ENCODE measurements at regions not wholly inside any gene's neighbourhood (a gene's known extent, or its start where the extent isn't known, plus 50 kb on each side); places are given as distances from the start of the nearest gene placed in this dataset.

DNA sequence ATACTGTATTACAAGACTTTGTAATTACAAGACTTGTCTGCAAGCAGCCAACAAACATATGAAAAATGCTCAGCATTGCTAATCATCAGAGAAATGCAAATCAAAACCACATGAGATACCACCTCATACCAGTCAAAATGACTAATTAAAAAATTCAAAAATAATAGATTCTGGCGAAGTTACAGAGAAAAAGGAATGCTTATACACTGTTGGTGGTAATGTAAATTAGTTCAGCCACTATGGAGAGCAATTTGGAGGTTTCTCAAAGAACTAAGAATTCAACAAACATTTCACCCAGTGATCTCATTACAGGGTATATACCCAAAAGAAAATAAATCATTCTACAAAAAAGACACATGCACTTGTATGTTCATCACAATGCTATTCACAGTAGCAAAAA lies 617.5 kb upstream of the CCDC54 start:
- Histone ChIP-seq H3K27ac (no peak overlapping the region), H3K36me3 (replicated peaks; ENCODE audit: insufficient read depth, low read depth) (no peaks in the 10 kb centered on the region), H3K79me2 (no peaks in the 10 kb centered on the region), H2AFZ (no peak overlapping the region), H3K4me1 (ENCODE audit: insufficient read depth) (no peaks in the 10 kb centered on the region), H3K27me3 (no peaks in the 10 kb centered on the region), H3K4me3 (no peak overlapping the region), H3K4me2 (no peak overlapping the region), H3K9me2 (replicated peaks; ENCODE audit: insufficient read depth) (no peaks in the 10 kb centered on the region), H3K9me3 (ENCODE audit: low read depth) (no peaks in the 10 kb centered on the region), H4K20me1 (ENCODE audit: insufficient read depth, poor library complexity, severe bottlenecking) (no peaks in the 10 kb centered on the region)
- 82% methylated on average over 1 of the region's 1 CpG for WGBS (ENCODE audit: low lambda C conversion rate, missing lambda C conversion rate)
- no peak for DNase-seq (ENCODE audit: low spot score)
- TF ChIP-seq, protein P1, sequence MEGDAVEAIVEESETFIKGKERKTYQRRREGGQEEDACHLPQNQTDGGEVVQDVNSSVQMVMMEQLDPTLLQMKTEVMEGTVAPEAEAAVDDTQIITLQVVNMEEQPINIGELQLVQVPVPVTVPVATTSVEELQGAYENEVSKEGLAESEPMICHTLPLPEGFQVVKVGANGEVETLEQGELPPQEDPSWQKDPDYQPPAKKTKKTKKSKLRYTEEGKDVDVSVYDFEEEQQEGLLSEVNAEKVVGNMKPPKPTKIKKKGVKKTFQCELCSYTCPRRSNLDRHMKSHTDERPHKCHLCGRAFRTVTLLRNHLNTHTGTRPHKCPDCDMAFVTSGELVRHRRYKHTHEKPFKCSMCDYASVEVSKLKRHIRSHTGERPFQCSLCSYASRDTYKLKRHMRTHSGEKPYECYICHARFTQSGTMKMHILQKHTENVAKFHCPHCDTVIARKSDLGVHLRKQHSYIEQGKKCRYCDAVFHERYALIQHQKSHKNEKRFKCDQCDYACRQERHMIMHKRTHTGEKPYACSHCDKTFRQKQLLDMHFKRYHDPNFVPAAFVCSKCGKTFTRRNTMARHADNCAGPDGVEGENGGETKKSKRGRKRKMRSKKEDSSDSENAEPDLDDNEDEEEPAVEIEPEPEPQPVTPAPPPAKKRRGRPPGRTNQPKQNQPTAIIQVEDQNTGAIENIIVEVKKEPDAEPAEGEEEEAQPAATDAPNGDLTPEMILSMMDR (IDR thresholded peaks at IDR 0.05; ENCODE audit: poor library complexity) = no peak
- TF ChIP-seq EZH2phosphoT487 (IDR thresholded peaks at IDR 0.05; ENCODE audit: low read depth, severe bottlenecking, unreplicated experiment) = no peak
- TF ChIP-seq EZH2 (IDR thresholded peaks at IDR 0.05; ENCODE audit: borderline replicate concordance) = no peak

DNA sequence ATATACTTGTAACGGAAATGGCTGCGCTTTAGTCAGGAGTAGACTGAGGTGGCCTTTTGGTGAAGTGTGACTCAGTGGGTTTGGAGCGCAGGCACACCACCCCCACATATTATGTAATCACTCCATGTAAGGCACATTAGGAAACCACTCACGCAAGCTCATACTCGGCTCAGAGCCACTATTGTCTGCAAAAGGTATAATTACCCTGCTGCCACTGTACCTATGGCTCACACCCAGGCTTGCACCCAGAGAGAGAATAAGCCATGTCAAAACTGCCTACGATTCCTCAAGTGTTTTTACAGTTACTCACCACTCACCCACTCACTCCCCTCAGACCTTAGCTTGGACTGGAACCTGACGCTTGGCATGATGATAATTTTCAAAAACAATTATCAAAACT lies 611.9 kb upstream of the CCDC54 start:
- no peak overlapping the region for H3K4me3 ChIP-seq
- H3K4me2 ChIP-seq = no peak overlapping the region
- H3K27ac ChIP-seq = no peak overlapping the region
- 89% methylated on average over 7 of the region's 7 CpGs for WGBS (ENCODE audit: low lambda C conversion rate, missing lambda C conversion rate)
- no peaks in the 10 kb centered on the region for H4K20me1 ChIP-seq (ENCODE audit: insufficient read depth, poor library complexity, severe bottlenecking)
- H3K36me3 ChIP-seq (replicated peaks; ENCODE audit: insufficient read depth, low read depth) = no peaks in the 10 kb centered on the region
- H3K4me1 ChIP-seq (ENCODE audit: insufficient read depth) = no peaks in the 10 kb centered on the region
- H3K9me3 ChIP-seq (ENCODE audit: low read depth) = no peaks in the 10 kb centered on the region
- no peak for DNase-seq (ENCODE audit: low spot score)
- no peak for TF ChIP-seq EZH2 (IDR thresholded peaks at IDR 0.05; ENCODE audit: borderline replicate concordance)
- no peak for TF ChIP-seq EZH2phosphoT487 (IDR thresholded peaks at IDR 0.05; ENCODE audit: low read depth, severe bottlenecking, unreplicated experiment)
- TF ChIP-seq, protein P1 (IDR thresholded peaks at IDR 0.05; ENCODE audit: poor library complexity) = no peak
- no peaks in the 10 kb centered on the region for H3K9me2 ChIP-seq (replicated peaks; ENCODE audit: insufficient read depth)
- H3K27me3 ChIP-seq = no peaks in the 10 kb centered on the region
- H3K79me2 ChIP-seq = no peaks in the 10 kb centered on the region
- H2AFZ ChIP-seq = no peak overlapping the region

DNA sequence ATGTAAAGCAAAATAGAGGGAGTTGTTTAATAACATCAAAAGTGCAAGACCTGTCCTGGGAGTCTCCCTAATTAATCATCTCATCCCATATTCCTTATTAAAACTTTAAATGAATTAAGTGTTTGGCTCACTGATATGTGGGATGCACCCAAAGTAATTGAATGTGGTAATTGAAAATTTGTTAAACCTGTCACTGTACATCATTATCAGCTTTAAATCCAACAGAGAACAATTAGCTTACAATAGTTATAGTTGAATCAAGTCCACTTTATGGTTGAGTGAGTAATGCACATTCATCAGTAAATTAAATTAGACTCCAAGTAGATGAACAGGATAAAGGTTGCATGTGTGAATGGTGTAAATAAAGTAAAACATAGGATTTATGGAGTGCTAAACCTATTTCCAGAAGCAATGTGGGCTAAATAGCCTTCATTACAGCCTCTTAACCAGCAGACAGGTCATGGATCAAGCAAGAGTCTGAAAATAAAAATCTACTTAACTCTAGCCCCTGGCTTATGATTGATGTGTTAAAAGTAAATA lies 608.2 kb upstream of the CCDC54 start:
- no peaks in the 10 kb centered on the region for H4K20me1 ChIP-seq (ENCODE audit: insufficient read depth, poor library complexity, severe bottlenecking)
- DNase-seq (ENCODE audit: low spot score) = no peak
- H2AFZ ChIP-seq = no peak overlapping the region
- H3K79me2 ChIP-seq = no peaks in the 10 kb centered on the region
- TF ChIP-seq EZH2 (IDR thresholded peaks at IDR 0.05; ENCODE audit: borderline replicate concordance) = no peak
- TF ChIP-seq, protein P1 (IDR thresholded peaks at IDR 0.05; ENCODE audit: poor library complexity) = no peak
- no peak for TF ChIP-seq EZH2phosphoT487 (IDR thresholded peaks at IDR 0.05; ENCODE audit: low read depth, severe bottlenecking, unreplicated experiment)
- no peaks in the 10 kb centered on the region for H3K9me2 ChIP-seq (replicated peaks; ENCODE audit: insufficient read depth)
- no peaks in the 10 kb centered on the region for H3K4me1 ChIP-seq (ENCODE audit: insufficient read depth)
- H3K27me3 ChIP-seq = no peaks in the 10 kb centered on the region
- H3K4me3 ChIP-seq = no peak overlapping the region
- no peak overlapping the region for H3K4me2 ChIP-seq
- no peaks in the 10 kb centered on the region for H3K9me3 ChIP-seq (ENCODE audit: low read depth)
- H3K36me3 ChIP-seq (replicated peaks; ENCODE audit: insufficient read depth, low read depth) = no peaks in the 10 kb centered on the region
- no peak overlapping the region for H3K27ac ChIP-seq

DNA sequence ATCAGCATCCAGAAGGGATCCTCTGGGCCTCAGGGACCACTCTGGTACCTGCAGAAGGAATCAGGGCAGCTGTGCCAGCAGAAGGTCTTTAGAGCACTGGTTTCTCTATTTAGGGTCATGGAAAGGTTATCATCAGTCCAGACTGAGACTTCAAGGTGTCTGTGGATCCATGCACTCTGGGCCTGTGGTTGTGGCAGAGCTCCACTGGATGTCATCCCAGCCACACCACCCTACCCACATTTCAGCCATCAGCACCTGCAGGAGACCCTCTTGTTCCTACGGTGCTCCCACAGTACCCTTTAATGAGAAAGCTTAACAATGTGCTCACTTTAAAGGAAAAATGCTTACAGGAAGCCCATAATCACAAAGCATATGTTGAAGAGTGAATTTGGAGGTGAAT lies 603.4 kb upstream of the CCDC54 start:
- H2AFZ ChIP-seq = no peak overlapping the region
- H3K79me2 ChIP-seq = no peaks in the 10 kb centered on the region
- no peaks in the 10 kb centered on the region for H3K9me2 ChIP-seq (replicated peaks; ENCODE audit: insufficient read depth)
- DNase-seq (ENCODE audit: low spot score) = no peak
- H3K27me3 ChIP-seq = no peaks in the 10 kb centered on the region
- no peaks in the 10 kb centered on the region for H3K36me3 ChIP-seq (replicated peaks; ENCODE audit: insufficient read depth, low read depth)
- H3K4me3 ChIP-seq = no peak overlapping the region
- 77% methylated on average over 1 of the region's 1 CpG for WGBS (ENCODE audit: low lambda C conversion rate, missing lambda C conversion rate)
- H3K4me1 ChIP-seq (ENCODE audit: insufficient read depth) = no peaks in the 10 kb centered on the region
- no peak overlapping the region for H3K27ac ChIP-seq
- H3K4me2 ChIP-seq = no peak overlapping the region
- H4K20me1 ChIP-seq (ENCODE audit: insufficient read depth, poor library complexity, severe bottlenecking) = no peaks in the 10 kb centered on the region
- H3K9me3 ChIP-seq (ENCODE audit: low read depth) = no peaks in the 10 kb centered on the region
- no peak for TF ChIP-seq EZH2 (IDR thresholded peaks at IDR 0.05; ENCODE audit: borderline replicate concordance)
- TF ChIP-seq, protein P1 (IDR thresholded peaks at IDR 0.05; ENCODE audit: poor library complexity) = no peak
- TF ChIP-seq EZH2phosphoT487 (IDR thresholded peaks at IDR 0.05; ENCODE audit: low read depth, severe bottlenecking, unreplicated experiment) = no peak
